ENCODE measurements at regions not wholly inside any gene's neighbourhood (a gene's known extent, or its start where the extent isn't known, plus 50 kb on each side); places are given as distances from the start of the nearest gene placed in this dataset.

GRCh38 chr10:83896219-83896618 lies 243.1 kb upstream of the GHITM start:
- no peaks in the 10 kb centered on the region for H3F3A ChIP-seq (ENCODE audit: insufficient read depth, low read length)
- H2AFZ ChIP-seq (ENCODE audit: low read length): no peak overlapping the region
- TF ChIP-seq CTCF (IDR thresholded peaks at IDR 0.05; ENCODE audit: low read length): no peak
- no peak for TF ChIP-seq EZH2 (IDR thresholded peaks at IDR 0.05; ENCODE audit: borderline replicate concordance, low read length)
- H3K27me3 ChIP-seq (ENCODE audit: insufficient read depth, low read length): no peaks in the 10 kb centered on the region
- H3K27ac ChIP-seq (ENCODE audit: low read depth, low read length, poor library complexity, severe bottlenecking): no peak overlapping the region
- H3K4me3 ChIP-seq (ENCODE audit: low read depth, low read length, poor library complexity, severe bottlenecking): no peak overlapping the region
- no peaks in the 10 kb centered on the region for H3K9me2 ChIP-seq (ENCODE audit: low read depth, low read length)
- H3K4me2 ChIP-seq (ENCODE audit: low read length): no peak overlapping the region
- no peaks in the 10 kb centered on the region for H3K9me3 ChIP-seq (ENCODE audit: low read length)
- no peaks in the 10 kb centered on the region for H4K20me1 ChIP-seq (ENCODE audit: insufficient read depth, low read length)
- no peak overlapping the region for H3K9ac ChIP-seq (ENCODE audit: low read length)
- H3K36me3 ChIP-seq (ENCODE audit: insufficient read depth, low read length): no peaks in the 10 kb centered on the region
- H3K79me2 ChIP-seq (ENCODE audit: insufficient read depth, low read length): no peaks in the 10 kb centered on the region
- no peaks in the 10 kb centered on the region for H3K4me1 ChIP-seq (ENCODE audit: insufficient read depth, low read length, severe bottlenecking)

GRCh38 chr10:83897626-83898025 lies 241.7 kb upstream of the GHITM start:
- no peak overlapping the region for H3K4me3 ChIP-seq (ENCODE audit: low read depth, low read length, poor library complexity, severe bottlenecking)
- no peaks in the 10 kb centered on the region for H3F3A ChIP-seq (ENCODE audit: insufficient read depth, low read length)
- TF ChIP-seq CTCF (IDR thresholded peaks at IDR 0.05; ENCODE audit: low read length) (no peak), EZH2 (IDR thresholded peaks at IDR 0.05; ENCODE audit: borderline replicate concordance, low read length) (no peak)
- no peaks in the 10 kb centered on the region for H4K20me1 ChIP-seq (ENCODE audit: insufficient read depth, low read length)
- no peak overlapping the region for H3K27ac ChIP-seq (ENCODE audit: low read depth, low read length, poor library complexity, severe bottlenecking)
- no peaks in the 10 kb centered on the region for H3K9me2 ChIP-seq (ENCODE audit: low read depth, low read length)
- H3K27me3 ChIP-seq (ENCODE audit: insufficient read depth, low read length): no peaks in the 10 kb centered on the region
- H3K9me3 ChIP-seq (ENCODE audit: low read length): no peaks in the 10 kb centered on the region
- H3K79me2 ChIP-seq (ENCODE audit: insufficient read depth, low read length): no peaks in the 10 kb centered on the region
- no peaks in the 10 kb centered on the region for H3K4me1 ChIP-seq (ENCODE audit: insufficient read depth, low read length, severe bottlenecking)
- H3K9ac ChIP-seq (ENCODE audit: low read length): no peak overlapping the region
- no peak overlapping the region for H2AFZ ChIP-seq (ENCODE audit: low read length)
- H3K4me2 ChIP-seq (ENCODE audit: low read length): no peak overlapping the region
- no peaks in the 10 kb centered on the region for H3K36me3 ChIP-seq (ENCODE audit: insufficient read depth, low read length)

- no peak overlapping the region for H3K4me3 ChIP-seq (ENCODE audit: low read depth, low read length, poor library complexity, severe bottlenecking)
- no peaks in the 10 kb centered on the region for H3K9me2 ChIP-seq (ENCODE audit: low read depth, low read length)
- H3K4me1 ChIP-seq (ENCODE audit: insufficient read depth, low read length, severe bottlenecking): no peaks in the 10 kb centered on the region
- H3F3A ChIP-seq (ENCODE audit: insufficient read depth, low read length): no peaks in the 10 kb centered on the region
- no peak for TF ChIP-seq EZH2 (IDR thresholded peaks at IDR 0.05; ENCODE audit: borderline replicate concordance, low read length)
- no peak for TF ChIP-seq CTCF (IDR thresholded peaks at IDR 0.05; ENCODE audit: low read length)
- H2AFZ ChIP-seq (ENCODE audit: low read length): no peak overlapping the region
- no peaks in the 10 kb centered on the region for H4K20me1 ChIP-seq (ENCODE audit: insufficient read depth, low read length)
- peaks cover 7% of the 10 kb centered on the region; the same call in 1 of the 2 replicates for H3K27me3 ChIP-seq (ENCODE audit: insufficient read depth, low read length)
- H3K79me2 ChIP-seq (ENCODE audit: insufficient read depth, low read length): no peaks in the 10 kb centered on the region
- H3K9ac ChIP-seq (ENCODE audit: low read length): no peak overlapping the region
- H3K9me3 ChIP-seq (ENCODE audit: low read length): no peaks in the 10 kb centered on the region
- no peak overlapping the region for H3K27ac ChIP-seq (ENCODE audit: low read depth, low read length, poor library complexity, severe bottlenecking)
- no peak overlapping the region for H3K4me2 ChIP-seq (ENCODE audit: low read length)
- H3K36me3 ChIP-seq (ENCODE audit: insufficient read depth, low read length): no peaks in the 10 kb centered on the region
Measured at GRCh38 chr10:83908506-83908905, 230.8 kb upstream of the GHITM start.

All from OCI-LY1 (cell line).